ENCODE measurements at regions not wholly inside any gene's neighbourhood (a gene's known extent, or its start where the extent isn't known, plus 50 kb on each side); places are given as distances from the start of the nearest gene placed in this dataset.

DNA sequence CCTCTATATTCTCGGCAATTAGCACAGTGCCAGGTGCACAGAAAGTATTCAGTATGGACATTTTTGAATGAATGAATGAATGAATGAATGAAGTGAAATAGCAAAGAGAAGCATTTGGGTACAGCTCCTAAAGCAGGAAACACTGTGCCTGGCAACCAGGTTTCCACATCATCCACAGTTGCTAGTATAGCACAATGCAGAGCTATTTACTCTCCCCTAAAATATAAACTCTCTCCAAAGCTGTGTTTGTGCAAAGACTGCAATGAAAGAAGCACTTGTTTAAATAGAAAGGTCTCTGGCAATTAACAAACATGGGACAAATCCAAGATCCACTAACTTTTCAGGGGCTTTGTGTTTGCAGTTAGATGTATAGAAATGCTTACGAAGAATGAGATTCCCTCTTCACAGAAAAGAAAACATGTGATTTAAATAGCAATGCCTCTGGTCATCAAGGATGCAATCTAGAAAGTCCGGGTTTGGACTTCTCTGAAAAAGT lies 103.0 kb upstream of the OPCML start:
- TF ChIP-seq, protein P1, sequence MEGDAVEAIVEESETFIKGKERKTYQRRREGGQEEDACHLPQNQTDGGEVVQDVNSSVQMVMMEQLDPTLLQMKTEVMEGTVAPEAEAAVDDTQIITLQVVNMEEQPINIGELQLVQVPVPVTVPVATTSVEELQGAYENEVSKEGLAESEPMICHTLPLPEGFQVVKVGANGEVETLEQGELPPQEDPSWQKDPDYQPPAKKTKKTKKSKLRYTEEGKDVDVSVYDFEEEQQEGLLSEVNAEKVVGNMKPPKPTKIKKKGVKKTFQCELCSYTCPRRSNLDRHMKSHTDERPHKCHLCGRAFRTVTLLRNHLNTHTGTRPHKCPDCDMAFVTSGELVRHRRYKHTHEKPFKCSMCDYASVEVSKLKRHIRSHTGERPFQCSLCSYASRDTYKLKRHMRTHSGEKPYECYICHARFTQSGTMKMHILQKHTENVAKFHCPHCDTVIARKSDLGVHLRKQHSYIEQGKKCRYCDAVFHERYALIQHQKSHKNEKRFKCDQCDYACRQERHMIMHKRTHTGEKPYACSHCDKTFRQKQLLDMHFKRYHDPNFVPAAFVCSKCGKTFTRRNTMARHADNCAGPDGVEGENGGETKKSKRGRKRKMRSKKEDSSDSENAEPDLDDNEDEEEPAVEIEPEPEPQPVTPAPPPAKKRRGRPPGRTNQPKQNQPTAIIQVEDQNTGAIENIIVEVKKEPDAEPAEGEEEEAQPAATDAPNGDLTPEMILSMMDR (IDR thresholded peaks at IDR 0.05), result no peak

GRCh38 chr11:133621611-133622010 lies 89.3 kb upstream of the OPCML start:
- TF ChIP-seq, protein P1 (IDR thresholded peaks at IDR 0.05), result no peak

GRCh38 chr11:133619973-133620372 lies 87.7 kb upstream of the OPCML start:
- TF ChIP-seq, protein P1 (IDR thresholded peaks at IDR 0.05), result peak; percentile 26; the same call in 1 of the 2 replicates

DNA sequence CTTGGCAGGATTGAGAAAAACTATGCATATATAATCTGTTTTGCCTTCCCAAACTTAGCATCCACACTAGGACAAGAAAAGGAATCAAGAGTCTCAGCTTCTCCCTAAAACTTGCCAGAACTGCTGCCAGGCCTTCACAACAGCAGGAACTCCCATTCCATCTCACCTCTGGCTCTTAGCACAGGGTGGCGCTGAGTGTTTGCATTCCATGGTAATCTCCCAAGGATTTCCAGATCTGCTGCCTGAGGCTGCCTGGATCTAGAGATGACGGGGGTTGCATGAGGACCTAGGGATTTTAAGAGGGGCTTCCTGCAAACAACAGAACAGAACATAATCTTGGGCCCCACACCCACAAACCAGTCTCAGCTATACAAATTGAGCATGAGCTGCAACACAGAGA lies 87.1 kb upstream of the OPCML start:
- TF ChIP-seq, protein P1 (IDR thresholded peaks at IDR 0.05), result no peak

- TF ChIP-seq, protein P1 (IDR thresholded peaks at IDR 0.05), result no peak
Observed at GRCh38 chr11:133618544-133618943, 86.2 kb upstream of the OPCML start.

- TF ChIP-seq, protein P1 (IDR thresholded peaks at IDR 0.05), result no peak
Observed at GRCh38 chr11:133608496-133608895, 76.2 kb upstream of the OPCML start.

GRCh38 chr11:133606124-133606523 lies 73.8 kb upstream of the OPCML start:
- TF ChIP-seq, protein P1 (IDR thresholded peaks at IDR 0.05), result no peak

DNA sequence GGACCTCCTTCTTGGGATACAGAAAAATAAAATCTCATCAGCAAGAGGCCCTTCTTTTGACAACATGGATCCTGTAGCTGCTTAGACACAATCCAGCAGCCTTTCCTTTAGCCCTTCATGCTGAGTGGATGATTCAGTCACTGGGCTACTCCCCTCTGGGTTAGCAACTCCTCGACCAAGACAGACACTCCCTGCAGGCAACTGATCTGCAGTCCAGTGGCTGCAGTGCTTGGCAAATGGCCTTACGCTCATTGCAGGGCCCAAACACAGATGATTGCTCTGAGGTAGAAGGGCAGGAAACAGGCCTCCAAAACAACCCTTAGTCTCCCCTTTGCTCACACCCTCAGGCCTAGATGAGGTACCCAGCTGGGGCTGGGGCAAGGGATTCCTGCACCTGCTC lies 73.2 kb upstream of the OPCML start:
- TF ChIP-seq, protein P1 (IDR thresholded peaks at IDR 0.05), result no peak
